ENCODE measurements at regions not wholly inside any gene's neighbourhood (a gene's known extent, or its start where the extent isn't known, plus 50 kb on each side); places are given as distances from the start of the nearest gene placed in this dataset.

DNA sequence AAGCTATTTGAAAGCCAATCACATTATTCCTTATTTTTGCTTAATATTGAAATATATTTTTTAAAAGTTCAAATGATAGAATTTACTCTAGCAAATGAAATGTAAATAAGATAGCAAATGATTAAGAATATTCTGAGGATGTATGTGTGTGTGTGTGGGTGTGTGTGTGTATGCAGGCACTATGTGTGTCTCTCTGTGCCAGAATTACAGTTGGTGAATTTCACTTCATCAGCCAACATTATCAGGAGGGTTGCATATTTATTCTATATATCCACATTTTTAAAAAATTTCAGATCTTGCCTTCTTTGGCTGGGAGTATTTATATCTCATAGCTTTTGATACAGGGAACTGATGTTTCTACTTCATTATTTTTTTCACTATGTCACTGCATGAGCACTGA is 274.9 kb upstream of the SOX5 start:
- TF ChIP-seq EZH2 (IDR thresholded peaks at IDR 0.05; ENCODE audit: borderline replicate concordance, low read depth, low read length, severe bottlenecking) (no peak), POLR2AphosphoS5 (IDR thresholded peaks at IDR 0.05; ENCODE audit: insufficient read depth, low read depth, low read length) (no peak), MYC (IDR thresholded peaks at IDR 0.05; ENCODE audit: low read depth, low read length) (no peak), POLR2A (IDR thresholded peaks at IDR 0.05; ENCODE audit: low read depth, low read length) (no peak)
- TF ChIP-seq, protein P1, sequence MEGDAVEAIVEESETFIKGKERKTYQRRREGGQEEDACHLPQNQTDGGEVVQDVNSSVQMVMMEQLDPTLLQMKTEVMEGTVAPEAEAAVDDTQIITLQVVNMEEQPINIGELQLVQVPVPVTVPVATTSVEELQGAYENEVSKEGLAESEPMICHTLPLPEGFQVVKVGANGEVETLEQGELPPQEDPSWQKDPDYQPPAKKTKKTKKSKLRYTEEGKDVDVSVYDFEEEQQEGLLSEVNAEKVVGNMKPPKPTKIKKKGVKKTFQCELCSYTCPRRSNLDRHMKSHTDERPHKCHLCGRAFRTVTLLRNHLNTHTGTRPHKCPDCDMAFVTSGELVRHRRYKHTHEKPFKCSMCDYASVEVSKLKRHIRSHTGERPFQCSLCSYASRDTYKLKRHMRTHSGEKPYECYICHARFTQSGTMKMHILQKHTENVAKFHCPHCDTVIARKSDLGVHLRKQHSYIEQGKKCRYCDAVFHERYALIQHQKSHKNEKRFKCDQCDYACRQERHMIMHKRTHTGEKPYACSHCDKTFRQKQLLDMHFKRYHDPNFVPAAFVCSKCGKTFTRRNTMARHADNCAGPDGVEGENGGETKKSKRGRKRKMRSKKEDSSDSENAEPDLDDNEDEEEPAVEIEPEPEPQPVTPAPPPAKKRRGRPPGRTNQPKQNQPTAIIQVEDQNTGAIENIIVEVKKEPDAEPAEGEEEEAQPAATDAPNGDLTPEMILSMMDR (IDR thresholded peaks at IDR 0.05; ENCODE audit: extremely low read depth in 1 of 2, insufficient read depth in 1 of 2, low read depth in 1 of 2, low read length in 2 of 2) = no peak
- TF ChIP-seq, protein P2, sequence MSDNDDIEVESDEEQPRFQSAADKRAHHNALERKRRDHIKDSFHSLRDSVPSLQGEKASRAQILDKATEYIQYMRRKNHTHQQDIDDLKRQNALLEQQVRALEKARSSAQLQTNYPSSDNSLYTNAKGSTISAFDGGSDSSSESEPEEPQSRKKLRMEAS (IDR thresholded peaks at IDR 0.05; ENCODE audit: insufficient read depth, insufficient read length) = no peak
